ENCODE measurements at regions not wholly inside any gene's neighbourhood (a gene's known extent, or its start where the extent isn't known, plus 50 kb on each side); places are given as distances from the start of the nearest gene placed in this dataset.
A peak's percentile ranks its signal among the peaks of the same experiment; 100 is the strongest.
"Not testable (repeated sequence)": the region's sequence is repeated elsewhere in the genome, so short reads cannot be mapped to it uniquely, and the experiment has no call there.

GRCh38 chr2:215861607-215862350 lies 151.6 kb downstream of the MREG start:
- DNase-seq, result no peak

GRCh38 chr2:215856080-215856479 lies 157.3 kb downstream of the MREG start:
- DNase-seq, result no peak

- not testable (repeated sequence) for DNase-seq
These were observed 158.0 kb downstream of the MREG start for GRCh38 chr2:215855308-215855707.

GRCh38 chr2:215854008-215854407 lies 159.3 kb downstream of the MREG start:
- DNase-seq, result no peak

GRCh38 chr2:215851696-215852095 lies 161.7 kb downstream of the MREG start:
- no peak for DNase-seq

- DNase-seq, result no peak
These were observed 162.3 kb downstream of the MREG start for GRCh38 chr2:215851082-215851481.

GRCh38 chr2:215850380-215850779 lies 163.0 kb downstream of the MREG start:
- DNase-seq, result no peak

GRCh38 chr2:215849771-215850170 lies 163.6 kb downstream of the MREG start:
- DNase-seq, result no peak

- DNase-seq, result no peak
These were observed 164.7 kb downstream of the MREG start for GRCh38 chr2:215848698-215849097.

- no peak for DNase-seq
These were observed 165.2 kb downstream of the MREG start for GRCh38 chr2:215848146-215848545.

- DNase-seq, result no peak
These were observed 165.6 kb downstream of the MREG start for GRCh38 chr2:215847718-215848117.

- no peak for DNase-seq
These were observed 166.3 kb downstream of the MREG start for GRCh38 chr2:215847056-215847455.

- DNase-seq, result no peak
These were observed 167.3 kb downstream of the MREG start for GRCh38 chr2:215845839-215846586.

GRCh38 chr2:215843579-215843978 lies 169.8 kb downstream of the MREG start:
- DNase-seq, result no peak

GRCh38 chr2:215841175-215841816 lies 172.1 kb downstream of the MREG start:
- DNase-seq, result no peak

GRCh38 chr2:215839816-215840215 lies 173.5 kb downstream of the MREG start:
- no peak for DNase-seq

- DNase-seq, result no peak
These were observed 174.0 kb downstream of the MREG start for GRCh38 chr2:215839309-215839708.

- DNase-seq, result no peak
These were observed 176.5 kb downstream of the MREG start for GRCh38 chr2:215836881-215837280.

GRCh38 chr2:215835657-215836056 lies 177.7 kb downstream of the MREG start:
- DNase-seq, result no peak

- no peak for DNase-seq
These were observed 178.1 kb downstream of the MREG start for GRCh38 chr2:215835231-215835630.

- DNase-seq, result peak in 1 of 2 experiments; percentile 42
These were observed 179.7 kb downstream of the MREG start for GRCh38 chr2:215833531-215834162.

GRCh38 chr2:215832791-215833190 lies 180.6 kb downstream of the MREG start:
- DNase-seq, result no peak

GRCh38 chr2:215831296-215831913 lies 181.9 kb downstream of the MREG start:
- DNase-seq, result no peak

All from SHP77 (cell line).